CD4-positive, alpha-beta T cell treated with Interferon gamma for 1 hour (primary cell): ENCODE measurements at regions not wholly inside any gene's neighbourhood (a gene's known extent, or its start where the extent isn't known, plus 50 kb on each side); places are given as distances from the start of the nearest gene placed in this dataset.
"Not testable (repeated sequence)": the region's sequence is repeated elsewhere in the genome, so short reads cannot be mapped to it uniquely, and the experiment has no call there.

ENCODE experiments used
- DNase-seq: peaks from one replicate; pipeline ENCODE4 v3.0.0-alpha.2; 2020

DNA sequence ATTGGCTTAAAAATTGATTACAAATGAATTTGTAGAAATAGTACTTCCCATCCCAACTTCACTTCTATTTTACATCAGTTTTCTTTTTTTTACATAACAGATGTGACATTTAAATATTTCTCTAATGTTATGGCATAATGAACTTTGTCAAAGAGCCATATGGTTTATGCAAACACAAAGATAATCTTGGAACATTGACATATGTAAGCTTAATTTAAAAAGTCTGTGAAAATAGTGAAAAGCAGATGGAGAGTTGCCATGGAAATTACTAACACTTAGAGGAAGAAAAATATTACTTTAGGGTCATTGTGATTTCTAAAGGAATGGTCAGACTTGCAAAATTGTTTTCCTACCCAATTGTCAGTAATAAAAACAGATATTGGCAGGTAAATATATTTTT, 232.4 kb downstream of the AEBP2 start:
- DNase-seq = no peak

- DNase-seq = no peak
Observed at GRCh38 chr12:19674437-19674836, 235.1 kb downstream of the AEBP2 start.

- no peak for DNase-seq
Observed at GRCh38 chr12:19675361-19675760, 236.1 kb downstream of the AEBP2 start.

DNA sequence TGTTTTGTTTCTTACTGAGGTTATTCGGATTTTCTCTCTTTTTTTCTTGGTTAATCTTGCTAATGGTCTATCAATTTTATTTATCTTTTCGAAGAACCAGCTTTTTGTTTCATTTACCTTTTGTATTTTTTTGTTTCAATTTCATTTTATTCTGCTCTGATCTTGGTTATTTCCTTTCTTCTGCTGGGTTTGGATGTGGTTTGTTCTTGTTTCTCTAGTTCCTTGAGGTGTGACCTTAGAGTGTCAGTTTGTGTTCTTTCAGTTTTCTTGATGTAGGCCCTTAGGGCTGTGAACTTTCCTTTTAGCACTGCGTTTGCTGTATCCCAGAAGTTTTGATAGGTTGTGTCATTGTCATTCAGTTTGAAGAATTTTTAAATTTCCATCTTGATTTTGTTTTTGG, 239.2 kb downstream of the AEBP2 start:
- DNase-seq = not testable (repeated sequence)

DNA sequence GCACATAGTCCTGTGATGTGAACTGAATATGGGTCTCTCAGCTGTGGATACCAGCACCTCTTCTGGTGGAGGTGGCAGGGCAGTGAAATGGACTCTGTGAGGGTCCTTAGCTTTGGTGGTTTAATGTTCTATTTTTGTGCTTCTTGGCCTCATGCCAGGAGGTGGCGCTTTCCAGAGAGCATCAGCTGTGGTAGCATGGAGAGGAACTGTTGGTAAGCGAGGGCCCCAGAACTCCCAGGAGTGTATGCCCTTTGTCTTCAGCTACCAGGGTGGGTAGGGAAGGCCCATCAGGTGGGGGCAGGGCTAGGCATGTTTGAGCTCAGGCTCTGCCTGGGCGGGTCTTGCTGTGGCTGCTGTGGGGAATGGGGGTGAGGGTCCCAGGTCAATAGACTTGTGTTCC, 241.7 kb downstream of the AEBP2 start:
- no peak for DNase-seq

GRCh38 chr12:19683178-19683927, 244.1 kb downstream of the AEBP2 start:
- DNase-seq = no peak

- DNase-seq = no peak
Observed at GRCh38 chr12:19687371-19687770, 248.1 kb downstream of the AEBP2 start.

- DNase-seq = no peak
Observed at GRCh38 chr12:19688532-19688931, 249.2 kb downstream of the AEBP2 start.

GRCh38 chr12:19689226-19689625, 249.9 kb downstream of the AEBP2 start:
- no peak for DNase-seq

DNA sequence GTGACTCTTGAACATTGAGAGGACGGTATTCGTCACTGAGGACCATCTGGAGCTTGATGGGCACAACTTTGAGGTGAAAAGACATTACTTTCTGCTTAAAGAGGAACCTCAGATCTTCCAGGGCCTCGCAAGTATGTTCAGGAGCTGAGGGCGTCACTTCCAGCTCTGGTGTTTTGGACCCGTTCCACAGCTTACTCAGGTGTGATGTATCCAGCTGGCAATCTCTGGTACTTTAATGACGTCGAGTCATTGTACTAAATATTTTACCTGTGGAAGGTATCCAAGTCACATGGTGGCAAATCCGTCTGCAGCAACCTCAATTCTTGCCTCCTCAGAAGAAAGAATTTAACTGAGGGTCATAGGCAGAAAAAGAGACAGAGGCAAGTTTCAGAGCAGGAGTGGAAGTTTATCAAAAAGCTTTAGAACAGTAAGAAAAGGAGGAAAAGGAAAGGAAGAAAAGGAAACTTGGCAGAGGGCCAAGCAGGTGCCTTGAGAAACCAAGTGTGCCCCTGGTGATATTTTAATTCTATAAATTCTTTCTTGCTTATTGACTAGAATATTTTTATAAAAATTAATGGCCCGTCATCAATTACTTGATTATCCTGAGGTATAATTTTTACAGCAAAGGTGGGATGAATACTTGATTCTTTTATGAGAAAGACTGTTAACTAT, 250.6 kb downstream of the AEBP2 start:
- no peak for DNase-seq

GRCh38 chr12:19692091-19692490, 252.8 kb downstream of the AEBP2 start:
- DNase-seq = no peak

DNA sequence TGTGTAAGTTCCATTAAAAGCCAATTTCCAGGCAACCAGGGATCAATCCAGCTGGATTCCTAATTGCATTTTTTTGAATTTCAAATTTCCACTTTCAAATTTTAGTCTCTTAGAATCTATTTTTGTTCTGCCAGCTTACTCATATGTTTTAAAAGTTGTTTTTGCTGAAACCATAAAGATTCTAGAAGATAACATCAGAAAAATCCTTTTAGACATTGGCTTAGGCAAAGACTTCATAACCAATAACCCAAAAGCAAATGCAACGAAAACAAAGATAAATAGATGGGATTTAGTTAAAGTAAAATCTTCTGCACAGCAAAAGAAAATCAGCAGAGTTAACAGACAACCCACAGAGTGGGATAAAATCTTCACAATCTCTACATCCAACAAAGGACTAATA, 253.3 kb downstream of the AEBP2 start:
- DNase-seq = no peak

GRCh38 chr12:19694627-19695026, 255.3 kb downstream of the AEBP2 start:
- DNase-seq = no peak

DNA sequence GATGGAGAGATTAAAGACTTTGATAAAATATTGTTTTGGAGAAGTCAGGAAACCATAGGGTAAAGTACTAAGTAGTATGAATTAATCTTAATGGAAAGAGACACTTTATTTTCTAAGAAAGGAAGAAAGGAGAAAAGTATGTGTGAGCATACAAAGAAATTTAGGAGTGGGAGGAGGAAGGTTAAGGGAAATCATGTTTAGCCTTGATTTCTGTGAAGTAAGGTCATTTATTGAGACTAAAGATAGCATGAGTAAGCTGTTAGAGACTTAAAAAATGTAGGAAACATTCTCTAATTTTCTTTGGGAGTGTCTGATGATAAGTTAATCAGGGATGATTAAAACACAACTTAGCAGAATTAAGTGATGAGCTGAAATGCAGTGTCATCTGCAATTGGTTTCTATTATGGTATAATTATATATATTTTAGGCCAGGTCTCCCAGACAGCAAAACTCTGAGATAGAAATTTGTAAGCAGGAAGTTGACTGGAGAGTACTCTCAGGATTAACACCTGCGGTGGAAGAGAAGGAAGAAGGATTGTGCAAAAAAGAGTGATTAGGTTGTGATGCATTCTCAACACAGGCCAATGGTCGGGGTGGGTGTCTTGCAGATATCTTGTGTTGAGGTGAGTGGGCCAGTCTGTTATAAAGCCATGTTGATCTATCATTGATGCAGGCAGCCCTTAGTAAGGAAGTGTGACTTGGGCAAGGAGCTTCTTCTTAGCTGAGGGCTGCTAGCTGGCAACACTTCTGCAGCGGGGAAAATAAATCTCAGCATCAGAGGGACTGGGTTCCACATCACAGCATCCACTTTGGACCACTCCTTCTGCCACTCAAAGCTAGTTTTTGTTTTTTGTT, 256.2 kb downstream of the AEBP2 start:
- DNase-seq = no peak

- DNase-seq = no peak
Observed at GRCh38 chr12:19700969-19701368, 261.7 kb downstream of the AEBP2 start.

DNA sequence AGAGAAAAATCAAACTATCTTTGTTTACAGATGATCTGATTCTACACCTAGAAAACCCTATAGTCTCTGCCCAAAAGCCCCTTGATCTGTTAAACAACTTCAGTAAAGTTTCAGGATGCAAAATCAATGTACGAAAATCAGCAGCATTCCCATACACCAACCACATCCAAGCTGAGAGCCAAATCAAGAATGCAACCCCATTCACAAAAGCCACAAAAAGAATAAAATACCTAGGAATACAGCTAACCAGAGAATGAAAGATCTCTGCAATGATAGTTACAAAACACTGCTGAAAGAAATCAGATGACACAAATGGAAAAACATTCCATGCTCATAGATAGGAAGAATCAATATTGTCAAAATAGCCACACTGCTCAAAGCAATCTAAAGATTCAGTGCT, 265.7 kb downstream of the AEBP2 start:
- no peak for DNase-seq

- DNase-seq = no peak
Observed at GRCh38 chr12:19706936-19707335, 267.6 kb downstream of the AEBP2 start.

DNA sequence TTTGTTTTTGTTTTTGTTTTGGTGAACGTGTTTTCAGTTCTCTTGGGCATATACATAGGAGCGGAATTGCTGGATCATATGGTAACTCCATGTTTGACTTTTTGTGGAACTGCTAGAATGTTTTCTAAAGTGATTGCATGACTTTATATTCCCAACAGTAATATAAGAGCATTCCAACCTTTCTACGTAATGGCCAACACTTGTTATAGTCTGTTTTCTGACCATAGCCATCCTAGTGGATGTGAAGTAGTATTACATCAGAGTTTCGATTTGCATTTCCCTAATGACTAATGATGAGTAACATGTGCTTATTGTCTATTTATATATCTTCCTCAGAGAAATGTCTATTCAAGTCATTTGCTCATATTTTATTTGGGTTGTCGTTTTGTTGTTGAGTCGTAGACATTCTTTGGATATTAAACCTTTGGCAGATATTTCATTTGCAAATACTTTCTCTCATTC, 268.7 kb downstream of the AEBP2 start:
- no peak for DNase-seq

GRCh38 chr12:19709889-19710288, 270.6 kb downstream of the AEBP2 start:
- DNase-seq = no peak

GRCh38 chr12:19710811-19711793, 271.8 kb downstream of the AEBP2 start:
- no peak for DNase-seq

DNA sequence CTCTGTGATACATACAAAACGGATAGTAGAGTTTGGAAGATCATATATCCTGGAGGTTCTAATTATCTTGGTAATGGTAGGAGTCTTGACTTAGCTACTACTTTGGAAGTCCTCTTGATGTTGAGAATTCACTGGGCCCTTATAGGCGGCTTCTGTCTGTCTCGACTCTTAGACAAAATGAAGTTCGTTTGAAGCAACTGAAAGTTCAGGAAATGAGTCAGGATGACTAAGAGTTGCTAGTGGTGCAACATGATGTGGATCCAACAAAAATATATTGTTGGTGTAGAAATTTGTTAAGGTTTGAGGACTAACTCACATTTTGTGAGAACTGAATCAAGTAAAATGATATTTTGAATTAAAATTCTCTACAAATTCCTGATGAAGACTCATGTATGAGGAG, 272.7 kb downstream of the AEBP2 start:
- DNase-seq = no peak

- DNase-seq = no peak
Observed at GRCh38 chr12:19718401-19718800, 279.1 kb downstream of the AEBP2 start.
